CD4-positive, alpha-beta T cell (primary cell): ENCODE measurements at regions not wholly inside any gene's neighbourhood (a gene's known extent, or its start where the extent isn't known, plus 50 kb on each side); places are given as distances from the start of the nearest gene placed in this dataset.

Source experiments
- ATAC-seq: fragments of 200-7000 bp; cut with Tn5 transposase; one replicate; pipeline ENCODE4 v1.10.0; 2022; ENCODE audit warnings: mild to moderate bottlenecking; ENCODE audit not compliant: poor library complexity
- CTCF ChIA-PET: fragments of 350-600 bp; sonication (Branson Sonifier 250); formaldehyde crosslinking; loops from one replicate; lab custom pipeline; 2021; ENCODE audit warnings: antibody characterized with exemption, inconsistent platforms; lab: Charles Lee
- POLR2A ChIA-PET: fragments of 350-600 bp; sonication (Branson Sonifier 250); formaldehyde crosslinking; loops from one replicate; lab custom pipeline; 2021; ENCODE audit warnings: antibody characterized with exemption, inconsistent platforms; lab: Charles Lee
- DNase-seq, 14 experiments: peaks; one replicate each; pipeline ENCODE4 v3.0.0-alpha.2; 2013 to 2020; ENCODE audit warnings: mixed read lengths in 2 of 14
- H3K27ac ChIP-seq, 2 donors: one replicate each; pipeline versions ENCODE4 v1.5.1 to v1.7.0; 2013; ENCODE audit warnings: low read length in 2 of 2, low read depth in 1 of 2, mild to moderate bottlenecking in 1 of 2
- H3K27me3 ChIP-seq, 2 experiments: 1 replicate in 1 of 2; 2 replicates in 1 of 2; pipeline versions ENCODE4 v1.6.1 to v1.7.0; 2013; ENCODE audit warnings: low read length in 2 of 2, control low read depth in 1 of 2, mild to moderate bottlenecking in 1 of 2, moderate library complexity in 1 of 2; ENCODE audit not compliant: insufficient read depth in 2 of 2, control insufficient read depth in 1 of 2
- H3K36me3 ChIP-seq: one replicate; pipeline ENCODE4 v1.6.1; 2013; ENCODE audit warnings: low read length, control low read depth; ENCODE audit not compliant: insufficient read depth
- H3K4me1 ChIP-seq: one replicate; pipeline ENCODE4 v1.6.1; 2013; ENCODE audit warnings: low read length, control low read depth; ENCODE audit not compliant: insufficient read depth
- H3K4me3 ChIP-seq: one replicate; pipeline ENCODE4 v1.5.1; 2013; ENCODE audit warnings: mild to moderate bottlenecking, low read length, moderate library complexity
- H3K9me3 ChIP-seq, 2 experiments: 1 replicate in 1 of 2; 2 replicates in 1 of 2; pipeline versions ENCODE4 v1.6.1 to v1.7.0; 2013; ENCODE audit warnings: low read length in 2 of 2, mild to moderate bottlenecking in 2 of 2, control low read depth in 1 of 2, moderate library complexity in 1 of 2; ENCODE audit not compliant: control insufficient read depth in 1 of 2, insufficient read depth in 1 of 2
- H3K27ac Mint-ChIP-seq: one replicate; pipeline ENCODE4 v1.8.0; 2020; ENCODE audit warnings: mixed read lengths
- H3K27me3 Mint-ChIP-seq: one replicate; pipeline ENCODE4 v1.8.0; 2021; ENCODE audit warnings: mixed read lengths
- H3K36me3 Mint-ChIP-seq: one replicate; pipeline ENCODE4 v1.8.0; 2021; ENCODE audit warnings: low read depth, mixed read lengths
- H3K4me1 Mint-ChIP-seq: one replicate; pipeline ENCODE4 v1.8.0; 2021; ENCODE audit warnings: low read depth, mixed read lengths
- H3K4me3 Mint-ChIP-seq: one replicate; pipeline ENCODE4 v1.8.0; 2020; ENCODE audit warnings: mild to moderate bottlenecking, mixed read lengths
- H3K9me3 Mint-ChIP-seq: one replicate; pipeline ENCODE4 v1.8.0; 2020; ENCODE audit warnings: mixed read lengths
- CTCF ChIP-seq: fragments of 200-600 bp; IDR thresholded peaks from one replicate; pipeline ENCODE4 v1.8.0; 2022; ENCODE audit warnings: antibody characterized with exemption, mild to moderate bottlenecking
- intact Hi-C, 2 experiments: fragments of 100-400 bp; cut with DNase I in 1 of 2; cut with micrococcal nuclease in 1 of 2; formaldehyde crosslinking; loops; one replicate each; pipeline versions ENCODE4 v1.15.1 to v1.9.0; 2023 to 2025; cut with DNase I, micrococcal nuclease

- Mint-ChIP-seq H3K36me3 (no peaks in the 10 kb centered on the region), H3K4me3 (no peak overlapping the region), H3K4me1 (no peaks in the 10 kb centered on the region), H3K9me3 (no peaks in the 10 kb centered on the region), H3K27ac (no peak overlapping the region), H3K27me3 (no peaks in the 10 kb centered on the region)
- POLR2A ChIA-PET: no interaction called here
- H3K4me1 ChIP-seq: no peaks in the 10 kb centered on the region
- TF ChIP-seq CTCF: no peak
- peaks cover 0 to 26% of the 10 kb centered on the region in 2 experiments for H3K9me3 ChIP-seq
- H3K36me3 ChIP-seq: no peaks in the 10 kb centered on the region
- H3K27ac ChIP-seq: no peak overlapping the region
- H3K4me3 ChIP-seq: no peak overlapping the region
- intact Hi-C loops: no loop called here
- DNase-seq (no peak), ATAC-seq (no peak)
- H3K27me3 ChIP-seq: no peaks in the 10 kb centered on the region
- CTCF ChIA-PET: no interaction called here
Observed at GRCh38 chr10:125415964-125416363, 255.6 kb upstream of the CTBP2 start.

GRCh38 chr10:125415006-125415633 is 254.8 kb upstream of the CTBP2 start:
- no peak overlapping the region for H3K4me3 Mint-ChIP-seq
- ChIA-PET POLR2A (interaction anchor here (0.6 kb wide), 1 partner anchor 454 kb away, joined by 3 read pairs; no protein-coding TSS in a partner anchor), CTCF (no interaction called here)
- H3K27me3 Mint-ChIP-seq: no peaks in the 10 kb centered on the region
- TF ChIP-seq CTCF: no peak
- H3K36me3 Mint-ChIP-seq: no peaks in the 10 kb centered on the region
- H3K4me1 Mint-ChIP-seq: no peaks in the 10 kb centered on the region
- DNase-seq (no peak), ATAC-seq (no peak)
- no peaks in the 10 kb centered on the region for H3K27me3 ChIP-seq
- intact Hi-C loops: no loop called here
- no peaks in the 10 kb centered on the region for H3K9me3 Mint-ChIP-seq
- peaks cover 0 to 26% of the 10 kb centered on the region in 2 experiments for H3K9me3 ChIP-seq
- H3K27ac Mint-ChIP-seq: no peak overlapping the region
- no peaks in the 10 kb centered on the region for H3K36me3 ChIP-seq
- H3K4me3 ChIP-seq: no peak overlapping the region
- H3K27ac ChIP-seq: no peak overlapping the region
- H3K4me1 ChIP-seq: no peaks in the 10 kb centered on the region

GRCh38 chr10:125411724-125412123 is 251.4 kb upstream of the CTBP2 start:
- Mint-ChIP-seq H3K9me3 (no peaks in the 10 kb centered on the region), H3K36me3 (no peaks in the 10 kb centered on the region), H3K4me3 (no peak overlapping the region), H3K4me1 (no peaks in the 10 kb centered on the region), H3K27ac (no peak overlapping the region), H3K27me3 (no peaks in the 10 kb centered on the region)
- no peak overlapping the region for H3K27ac ChIP-seq
- H3K36me3 ChIP-seq: no peaks in the 10 kb centered on the region
- ChIA-PET POLR2A (no interaction called here), CTCF (no interaction called here)
- intact Hi-C loops: no loop called here
- H3K4me1 ChIP-seq: no peaks in the 10 kb centered on the region
- peaks cover 0 to 7% of the 10 kb centered on the region in 2 experiments for H3K9me3 ChIP-seq
- H3K27me3 ChIP-seq: no peaks in the 10 kb centered on the region
- ATAC-seq: no peak
- DNase-seq: no peak
- no peak for TF ChIP-seq CTCF
- H3K4me3 ChIP-seq: no peak overlapping the region
